DMS153 (cell line): ENCODE measurements at regions not wholly inside any gene's neighbourhood (a gene's known extent, or its start where the extent isn't known, plus 50 kb on each side); places are given as distances from the start of the nearest gene placed in this dataset.

Source experiments
- DNase-seq: peaks from one replicate; lab custom pipeline; 2025; lab: John Stamatoyannopoulos, UW

- no peak for DNase-seq
Measured at GRCh38 chr12:107443320-107444090, 242.1 kb upstream of the PWP1 start.

- no peak for DNase-seq
Measured at GRCh38 chr12:107444771-107445170, 240.8 kb upstream of the PWP1 start.

GRCh38 chr12:107446476-107446875, 239.1 kb upstream of the PWP1 start:
- DNase-seq: no peak

GRCh38 chr12:107447336-107447735, 238.3 kb upstream of the PWP1 start:
- no peak for DNase-seq

- DNase-seq: no peak
Measured at GRCh38 chr12:107448198-107448597, 237.4 kb upstream of the PWP1 start.

GRCh38 chr12:107449891-107450290, 235.7 kb upstream of the PWP1 start:
- no peak for DNase-seq

GRCh38 chr12:107450541-107450940, 235.1 kb upstream of the PWP1 start:
- no peak for DNase-seq

GRCh38 chr12:107451246-107451645, 234.4 kb upstream of the PWP1 start:
- no peak for DNase-seq

GRCh38 chr12:107454109-107454830, 231.3 kb upstream of the PWP1 start:
- no peak for DNase-seq

- no peak for DNase-seq
Measured at GRCh38 chr12:107457362-107457935, 228.2 kb upstream of the PWP1 start.

GRCh38 chr12:107458163-107458562, 227.4 kb upstream of the PWP1 start:
- no peak for DNase-seq

GRCh38 chr12:107458990-107459389, 226.6 kb upstream of the PWP1 start:
- no peak for DNase-seq

GRCh38 chr12:107459641-107460040, 226.0 kb upstream of the PWP1 start:
- DNase-seq: no peak

- no peak for DNase-seq
Measured at GRCh38 chr12:107461222-107461975, 224.2 kb upstream of the PWP1 start.

- no peak for DNase-seq
Measured at GRCh38 chr12:107462428-107463332, 222.9 kb upstream of the PWP1 start.

- DNase-seq: no peak
Measured at GRCh38 chr12:107464644-107465043, 221.0 kb upstream of the PWP1 start.

GRCh38 chr12:107465625-107466024, 220.0 kb upstream of the PWP1 start:
- no peak for DNase-seq

- DNase-seq: no peak
Measured at GRCh38 chr12:107467716-107468115, 217.9 kb upstream of the PWP1 start.

- DNase-seq: no peak
Measured at GRCh38 chr12:107468182-107468581, 217.4 kb upstream of the PWP1 start.

- DNase-seq: no peak
Measured at GRCh38 chr12:107469011-107469410, 216.6 kb upstream of the PWP1 start.

- DNase-seq: no peak
Measured at GRCh38 chr12:107470645-107471044, 215.0 kb upstream of the PWP1 start.
